ENCODE measurements at regions not wholly inside any gene's neighbourhood (a gene's known extent, or its start where the extent isn't known, plus 50 kb on each side); places are given as distances from the start of the nearest gene placed in this dataset.

- in situ Hi-C loops (cut with MboI; ENCODE audit: low pct_unique_long_range_greater_than_20kb, low sequenced_read_pairs, unreplicated experiment) = no loop called here
- DNase-seq (ENCODE audit: low spot score) = no peak
- no peak for TF ChIP-seq CTCF (IDR thresholded peaks at IDR 0.05; ENCODE audit: extremely low read depth, insufficient read depth, missing control alignments)
Observed at GRCh38 chr18:41165625-41166024, 789.4 kb upstream of the PIK3C3 start.

GRCh38 chr18:41162781-41163180 lies 792.3 kb upstream of the PIK3C3 start:
- DNase-seq (ENCODE audit: low spot score) = no peak
- in situ Hi-C loops (cut with MboI; ENCODE audit: low pct_unique_long_range_greater_than_20kb, low sequenced_read_pairs, unreplicated experiment) = no loop called here
- no peak for TF ChIP-seq CTCF (IDR thresholded peaks at IDR 0.05; ENCODE audit: extremely low read depth, insufficient read depth, missing control alignments)

GRCh38 chr18:41162191-41162590 lies 792.8 kb upstream of the PIK3C3 start:
- in situ Hi-C loops (cut with MboI; ENCODE audit: low pct_unique_long_range_greater_than_20kb, low sequenced_read_pairs, unreplicated experiment) = no loop called here
- no peak for DNase-seq (ENCODE audit: low spot score)
- TF ChIP-seq CTCF (IDR thresholded peaks at IDR 0.05; ENCODE audit: extremely low read depth, insufficient read depth, missing control alignments) = no peak

- TF ChIP-seq CTCF (IDR thresholded peaks at IDR 0.05; ENCODE audit: extremely low read depth, insufficient read depth, missing control alignments) = no peak
- in situ Hi-C loops (cut with MboI; ENCODE audit: low pct_unique_long_range_greater_than_20kb, low sequenced_read_pairs, unreplicated experiment) = no loop called here
- no peak for DNase-seq (ENCODE audit: low spot score)
Observed at GRCh38 chr18:41155910-41156851, 798.9 kb upstream of the PIK3C3 start.

- in situ Hi-C loops (cut with MboI; ENCODE audit: low pct_unique_long_range_greater_than_20kb, low sequenced_read_pairs, unreplicated experiment) = no loop called here
- TF ChIP-seq CTCF (IDR thresholded peaks at IDR 0.05; ENCODE audit: extremely low read depth, insufficient read depth, missing control alignments) = no peak
- no peak for DNase-seq (ENCODE audit: low spot score)
Observed at GRCh38 chr18:41155025-41155424, 800.0 kb upstream of the PIK3C3 start.

- no peak for DNase-seq (ENCODE audit: low spot score)
- TF ChIP-seq CTCF (IDR thresholded peaks at IDR 0.05; ENCODE audit: extremely low read depth, insufficient read depth, missing control alignments) = no peak
- in situ Hi-C loops (cut with MboI; ENCODE audit: low pct_unique_long_range_greater_than_20kb, low sequenced_read_pairs, unreplicated experiment) = no loop called here
Observed at GRCh38 chr18:41153871-41154270, 801.2 kb upstream of the PIK3C3 start.
